GM12872 (cell line): ENCODE measurements at regions not wholly inside any gene's neighbourhood (a gene's known extent, or its start where the extent isn't known, plus 50 kb on each side); places are given as distances from the start of the nearest gene placed in this dataset.

ENCODE experiments used
- CTCF ChIP-seq: IDR thresholded peaks from 3 replicates; pipeline ENCODE4 v1.5.1; 2011; ENCODE audit warnings: low read depth, mild to moderate bottlenecking, low read length, moderate library complexity; ENCODE audit not compliant: insufficient read depth

- TF ChIP-seq CTCF = no peak
Observed at GRCh38 chr20:21862956-21863355, 157.5 kb downstream of the PAX1 start.

DNA sequence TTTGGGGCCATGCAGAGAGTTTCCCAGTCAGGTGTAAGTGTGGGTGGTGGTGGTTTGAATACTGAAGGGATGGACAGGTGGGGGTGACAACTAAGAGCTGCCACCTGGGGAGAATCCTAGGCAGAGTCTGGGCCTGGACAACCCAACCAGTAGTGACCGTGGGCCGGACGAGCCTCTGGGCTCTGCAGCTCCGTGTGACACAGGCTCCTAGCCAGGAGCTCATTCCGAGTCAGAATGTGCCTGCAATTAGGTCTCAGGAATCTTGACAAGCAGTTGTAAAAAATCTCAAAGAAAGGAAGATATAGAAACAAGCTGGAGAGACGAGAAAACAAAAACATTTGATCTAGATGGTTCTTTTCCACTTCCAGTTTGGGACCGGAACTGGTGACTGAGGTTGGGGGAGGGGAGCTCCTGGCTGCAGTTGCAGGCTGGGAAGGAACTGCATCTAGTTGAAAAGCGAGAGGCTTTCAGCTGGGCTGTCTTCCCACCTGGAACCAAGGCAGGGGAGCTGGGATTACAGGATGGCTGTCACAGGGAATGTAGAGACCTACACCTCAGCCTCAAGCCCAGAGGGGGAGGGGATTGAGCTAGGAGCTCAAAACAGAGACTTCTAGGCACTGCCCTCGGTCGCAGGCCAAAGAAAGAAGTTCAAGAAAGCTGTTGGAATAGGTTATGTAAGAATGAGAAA lies 156.9 kb downstream of the PAX1 start:
- TF ChIP-seq CTCF = no peak

GRCh38 chr20:21840991-21841390 lies 135.5 kb downstream of the PAX1 start:
- no peak for TF ChIP-seq CTCF

GRCh38 chr20:21839982-21840381 lies 134.5 kb downstream of the PAX1 start:
- no peak for TF ChIP-seq CTCF

DNA sequence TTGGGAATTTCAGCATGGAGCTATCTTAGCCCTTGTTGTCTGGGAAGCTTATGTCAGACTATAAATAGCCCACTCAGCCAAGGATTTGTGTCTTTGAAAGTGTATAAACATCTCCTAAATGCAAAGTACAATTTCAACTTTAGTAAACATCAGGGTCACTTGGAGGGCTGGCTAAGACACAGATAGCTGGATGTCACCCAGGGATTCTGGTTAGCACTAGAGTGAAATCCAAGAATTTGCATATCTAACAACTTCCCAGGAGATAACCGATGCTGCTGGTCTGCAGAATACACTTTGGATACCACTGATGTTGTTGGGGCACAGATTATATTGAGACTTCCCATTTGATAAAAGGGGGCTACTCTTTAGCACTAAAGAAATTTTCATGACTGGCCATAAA lies 130.9 kb downstream of the PAX1 start:
- no peak for TF ChIP-seq CTCF

DNA sequence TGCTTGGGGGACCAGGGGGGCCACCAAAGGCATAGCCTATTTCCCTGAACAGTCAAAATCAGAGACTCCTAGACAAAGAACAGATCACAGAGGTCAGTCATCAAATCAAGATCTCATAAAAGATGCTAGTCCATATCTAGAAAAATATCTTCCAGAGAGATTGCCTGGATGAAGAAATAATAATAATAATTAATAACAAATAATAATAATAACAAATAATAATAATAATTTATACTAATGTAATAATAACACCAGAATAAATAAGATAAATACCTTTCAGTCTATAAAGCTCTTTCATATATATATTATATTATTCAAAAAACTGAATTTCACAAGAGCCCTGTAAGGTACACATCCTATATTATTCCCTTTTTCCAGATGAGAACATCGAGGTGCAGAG lies 129.6 kb downstream of the PAX1 start:
- TF ChIP-seq CTCF = no peak

DNA sequence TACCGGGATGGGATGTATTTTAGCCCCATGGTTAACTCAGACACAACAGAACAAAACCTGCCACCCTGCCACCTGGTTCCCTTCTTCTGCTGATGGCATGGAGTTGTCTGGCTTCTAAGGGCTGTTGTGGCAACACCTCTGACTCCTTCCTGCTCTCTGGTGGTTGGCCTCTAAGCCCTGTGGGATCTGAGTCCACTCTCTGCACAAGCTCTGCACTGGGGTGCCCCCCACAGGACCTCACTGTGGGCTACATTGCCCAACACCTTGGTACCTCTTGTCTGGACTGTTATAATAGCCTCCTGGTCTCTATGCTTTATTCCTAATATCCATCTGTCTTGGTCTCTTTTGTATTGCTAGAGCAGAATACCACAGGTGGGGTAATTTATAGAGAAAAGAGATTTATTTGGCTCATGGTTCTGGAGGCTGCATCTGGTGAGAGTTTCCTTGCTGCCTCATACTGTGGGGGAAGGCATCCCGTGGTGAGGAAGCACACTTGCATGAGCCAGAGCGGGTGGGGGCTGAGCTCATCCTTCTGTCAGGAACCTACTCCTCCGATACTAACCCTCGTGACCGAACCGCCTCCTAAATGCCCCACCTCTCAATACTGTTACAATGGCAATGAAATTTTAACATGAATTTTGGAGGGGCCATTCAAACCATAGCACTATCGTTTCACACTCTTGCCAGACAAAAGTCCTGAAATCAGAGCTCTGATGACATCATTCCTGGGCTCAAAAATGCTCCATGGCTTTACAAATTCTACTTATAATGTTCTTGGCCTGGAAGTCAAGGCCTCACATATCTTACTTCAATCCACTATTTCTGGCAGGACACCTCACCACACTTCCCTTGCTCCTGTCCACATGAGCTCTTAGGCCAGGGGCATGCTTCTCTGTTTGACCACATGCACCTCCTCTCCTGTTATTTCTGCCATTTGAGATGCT lies 127.2 kb downstream of the PAX1 start:
- no peak for TF ChIP-seq CTCF
